Right forelimb (tissue), 1 donor: ENCODE measurements at regions not wholly inside any gene's neighbourhood (a gene's known extent, or its start where the extent isn't known, plus 50 kb on each side); places are given as distances from the start of the nearest gene placed in this dataset.

Experiments used
- DNase-seq: peaks from one replicate; pipeline ENCODE4 v3.0.0-alpha.2; 2018

DNA sequence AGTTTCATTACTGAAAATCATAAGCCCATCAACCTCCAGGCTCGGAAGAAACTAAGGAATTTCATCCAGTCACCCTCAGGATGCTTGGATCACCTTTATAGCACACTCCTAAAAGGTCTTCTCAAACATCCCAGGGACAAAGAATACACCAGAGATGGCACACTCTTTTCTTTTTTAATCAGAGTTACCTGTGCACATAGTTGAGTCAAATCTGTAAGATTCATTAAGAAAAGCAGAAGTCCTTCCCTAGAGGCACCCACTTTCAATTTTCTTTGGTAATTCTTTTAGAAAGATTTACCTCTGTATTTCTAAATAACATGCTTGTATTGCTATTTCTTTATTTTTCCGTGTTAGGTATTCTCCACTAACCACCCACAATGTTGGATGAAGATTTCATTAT, 50.6 kb upstream of the IL6 start:
- DNase-seq, result no peak

DNA sequence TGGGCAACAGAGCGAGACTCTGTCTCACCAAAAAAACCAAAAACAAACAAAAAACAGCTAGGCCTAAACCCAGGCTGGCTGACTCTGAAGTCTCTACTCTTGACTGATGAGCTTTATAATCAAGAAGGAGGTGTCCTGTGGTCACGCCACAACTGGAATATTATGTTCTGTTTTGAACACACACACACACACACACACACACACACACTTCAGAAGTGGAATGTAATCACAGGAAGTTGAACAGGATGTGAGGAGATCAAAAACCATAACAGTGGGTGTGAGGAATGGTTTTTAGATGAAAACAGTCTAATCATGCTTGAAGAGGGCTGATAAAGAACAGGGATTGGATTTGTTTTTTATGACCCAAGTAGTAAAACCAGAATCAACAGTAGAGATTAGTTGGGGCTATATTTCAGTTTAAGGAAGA, 51.1 kb upstream of the IL6 start:
- no peak for DNase-seq

DNA sequence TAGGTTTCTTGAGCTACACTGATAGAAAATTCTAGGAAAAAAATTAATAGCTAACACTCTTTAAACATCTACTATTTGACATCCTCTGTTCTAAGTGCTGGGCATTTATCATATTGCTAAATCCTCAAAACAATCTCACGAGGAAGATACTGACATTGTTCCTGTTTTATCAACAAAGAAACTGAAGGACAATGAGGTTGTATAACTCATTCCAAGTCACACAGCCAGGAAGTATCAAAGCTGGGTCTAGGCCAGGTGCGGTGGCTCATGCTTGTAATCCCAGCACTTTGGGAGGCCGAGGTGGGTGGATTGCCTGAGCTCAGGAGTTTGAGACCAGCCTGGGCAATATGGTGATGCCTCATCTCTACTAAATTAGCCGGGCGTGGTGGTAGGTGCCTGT, 51.6 kb upstream of the IL6 start:
- no peak for DNase-seq

DNA sequence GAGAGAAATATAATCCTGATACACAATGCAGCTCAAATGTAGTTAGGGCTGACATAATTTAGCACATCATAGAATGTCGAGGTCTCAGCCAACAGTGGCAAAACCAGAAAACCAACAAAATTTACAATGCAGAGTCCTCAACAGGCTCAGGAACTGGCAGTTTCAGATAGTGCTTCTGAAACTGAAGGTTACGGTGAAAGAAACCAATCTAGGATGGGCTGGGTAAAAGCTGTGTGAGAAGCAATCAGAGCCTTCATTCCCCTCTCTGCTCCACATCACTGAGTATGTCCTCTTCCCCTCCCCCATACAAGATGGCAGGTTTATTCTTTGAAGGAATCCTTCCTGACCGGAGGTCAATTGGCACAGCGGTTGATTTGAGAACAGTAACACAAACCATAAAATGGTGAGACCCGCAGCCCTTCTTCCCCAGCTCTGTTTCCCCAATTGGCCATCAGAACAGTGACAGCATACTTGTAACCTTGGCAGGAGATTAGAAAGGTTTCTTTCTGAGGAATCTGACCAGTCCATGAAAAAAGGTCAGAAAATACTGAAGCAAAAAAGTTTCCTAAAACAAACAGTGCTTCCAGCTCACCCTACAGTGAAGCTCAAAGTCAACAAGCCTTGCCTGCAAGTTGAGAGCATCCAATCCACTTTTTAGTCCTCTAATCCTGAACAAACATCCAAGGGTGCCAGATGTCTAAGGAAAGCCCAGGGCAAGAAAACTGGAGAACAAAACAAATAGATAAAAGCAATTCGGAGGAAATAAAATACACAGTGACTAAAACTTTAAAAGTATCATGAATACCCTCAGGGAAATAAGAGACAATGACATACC, 53.9 kb upstream of the IL6 start:
- no peak for DNase-seq

DNA sequence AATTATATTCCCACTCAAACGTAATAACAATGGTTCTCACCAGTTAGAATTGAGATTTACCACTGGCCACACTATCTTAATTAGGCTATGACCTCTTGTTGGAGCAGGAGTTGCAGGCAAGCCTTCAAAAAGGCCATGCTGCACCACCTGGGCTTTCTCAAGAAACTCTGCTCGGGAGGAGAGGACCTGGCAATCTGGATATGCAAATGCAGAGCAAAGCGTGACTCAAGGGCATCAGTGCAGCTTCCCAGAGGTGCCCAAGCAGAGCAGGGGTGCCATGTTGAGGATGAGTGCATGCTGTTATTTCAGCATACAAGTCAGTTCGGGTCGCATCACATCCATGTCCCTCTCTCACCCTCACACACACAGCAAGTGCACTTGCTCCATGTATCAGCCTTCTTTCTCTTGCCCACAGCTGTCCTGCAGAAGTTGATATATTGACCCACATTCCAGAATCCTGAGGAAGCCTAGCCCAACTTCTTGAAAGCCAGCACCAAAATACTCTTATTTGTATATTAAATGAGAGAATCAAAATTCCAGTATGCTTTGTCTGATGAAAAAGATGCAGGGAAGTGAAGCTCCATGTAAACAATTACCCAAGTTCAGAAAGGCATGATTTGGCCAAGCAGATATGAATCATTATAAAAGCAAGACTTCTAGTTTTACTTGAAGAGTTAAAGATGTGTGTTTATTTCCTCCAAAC, 55.7 kb upstream of the IL6 start:
- no peak for DNase-seq

DNA sequence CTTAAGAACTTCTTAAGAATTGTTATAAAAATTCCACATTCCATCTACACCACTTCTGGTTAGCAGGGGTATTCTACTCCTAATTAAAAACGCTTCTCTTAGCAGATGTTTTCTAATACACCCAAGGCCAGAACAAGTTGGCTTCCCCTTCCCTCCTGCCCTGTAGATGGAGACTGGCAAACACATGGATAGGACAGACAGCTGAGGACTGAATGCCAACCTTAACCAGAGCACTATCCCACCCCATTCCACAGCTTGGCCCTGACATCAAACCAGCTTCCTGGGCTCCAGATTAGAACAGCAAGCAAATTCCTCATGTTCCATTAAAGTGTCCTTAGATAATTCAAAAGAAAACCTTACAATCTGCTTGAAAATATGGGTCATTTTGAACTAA, 56.6 kb upstream of the IL6 start:
- no peak for DNase-seq

DNA sequence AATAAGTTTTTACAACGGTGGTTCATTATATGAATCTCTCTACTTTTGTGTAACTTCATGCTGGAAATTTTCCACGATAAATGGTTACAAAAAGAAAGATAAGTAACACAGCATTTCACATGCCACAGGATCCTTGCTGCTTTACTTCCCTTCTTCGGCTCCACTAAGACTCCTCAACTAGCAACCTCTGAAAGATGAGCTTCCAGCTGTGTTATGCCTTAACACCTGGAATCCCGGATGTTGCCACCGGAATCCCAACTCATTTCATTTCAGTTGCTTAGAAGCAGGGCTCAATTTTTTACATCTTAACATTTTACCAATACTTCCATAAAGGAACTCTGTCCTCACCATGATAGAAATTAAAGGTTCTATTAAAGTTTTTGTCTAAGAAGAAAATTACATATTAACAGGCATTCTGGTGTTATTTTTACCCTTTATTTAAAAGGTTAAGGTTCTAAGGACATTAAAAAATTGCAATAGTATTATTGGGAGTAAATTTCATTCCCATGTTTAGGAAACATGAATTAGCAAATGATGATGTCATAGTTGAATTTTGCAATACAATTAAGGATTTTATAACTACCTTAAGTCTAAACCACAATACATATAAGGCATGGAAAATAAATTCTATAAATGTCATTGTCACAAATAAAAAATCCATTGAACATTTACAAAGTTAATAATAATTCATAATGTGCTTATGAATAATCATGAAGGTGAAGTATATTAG, 57.1 kb upstream of the IL6 start:
- DNase-seq, result no peak

DNA sequence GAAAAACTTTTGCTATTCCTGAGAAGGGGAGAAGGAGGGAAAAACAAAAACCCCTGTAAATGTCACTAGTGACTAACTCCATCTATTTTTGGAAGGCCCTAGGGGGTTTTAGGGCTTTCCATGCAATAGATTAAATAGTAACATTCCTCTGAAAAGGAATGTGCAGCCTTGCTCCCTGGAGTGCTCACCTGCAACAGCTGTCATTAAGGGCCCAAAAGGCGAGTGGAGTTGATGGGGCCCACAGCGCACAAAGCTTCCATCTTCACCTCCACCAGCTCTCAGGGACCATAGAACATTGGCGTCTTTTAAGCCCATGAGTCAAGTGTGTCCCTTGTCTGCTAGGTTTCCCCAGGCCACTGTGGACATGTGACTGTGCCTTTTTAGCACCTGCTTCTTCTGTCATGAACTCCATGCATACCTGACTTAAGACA, 58.0 kb upstream of the IL6 start:
- no peak for DNase-seq

DNA sequence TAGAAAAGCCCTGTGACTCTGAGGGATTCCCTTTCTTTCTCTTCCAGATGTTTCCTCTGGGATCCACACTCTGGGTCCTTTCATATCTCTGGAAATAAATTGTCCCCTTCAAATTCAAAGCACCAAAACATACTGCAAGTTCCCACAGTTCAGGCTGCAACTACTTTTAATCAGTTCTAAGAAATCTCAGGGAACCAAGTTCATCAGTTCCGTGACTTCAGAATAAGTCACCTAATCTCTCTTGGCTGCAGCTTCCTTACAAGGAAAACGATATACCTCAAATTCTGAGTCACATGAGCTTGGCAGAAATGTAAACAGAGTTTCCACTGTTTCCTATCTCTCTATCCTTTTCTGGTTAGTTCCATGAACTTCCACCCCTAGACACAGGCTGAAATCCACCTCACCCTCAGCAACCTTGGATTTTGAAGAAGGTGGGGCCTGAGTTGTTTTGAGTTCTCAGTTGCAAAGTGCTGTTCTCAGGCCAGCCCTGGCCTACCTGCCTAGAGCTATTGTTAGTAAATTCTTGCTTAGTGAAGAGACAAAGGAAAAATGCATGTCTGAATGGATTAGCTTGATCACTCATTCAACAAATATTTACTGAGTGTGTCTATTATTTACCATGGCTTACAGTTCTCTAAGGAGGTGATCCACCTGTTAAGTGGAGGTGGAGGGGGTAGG, 59.3 kb upstream of the IL6 start:
- no peak for DNase-seq

DNA sequence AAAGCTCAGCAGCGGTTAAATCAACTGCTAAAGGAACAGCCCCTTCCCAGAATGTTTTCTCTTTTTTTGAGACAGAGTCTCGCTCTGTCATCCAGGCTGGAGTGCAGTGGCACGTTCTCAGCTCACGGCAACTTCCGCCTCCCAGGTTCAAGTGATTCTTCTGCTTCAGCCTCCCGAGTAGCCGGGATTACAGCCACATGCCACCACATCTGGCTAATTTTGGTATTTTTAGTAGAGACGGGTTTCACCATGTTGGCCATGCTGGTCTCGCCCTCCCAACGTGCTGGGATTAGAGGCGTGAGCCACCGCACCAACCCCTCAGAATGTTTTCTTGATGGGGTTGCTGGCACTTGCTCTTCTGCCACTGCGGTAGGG, 59.8 kb upstream of the IL6 start:
- no peak for DNase-seq

DNA sequence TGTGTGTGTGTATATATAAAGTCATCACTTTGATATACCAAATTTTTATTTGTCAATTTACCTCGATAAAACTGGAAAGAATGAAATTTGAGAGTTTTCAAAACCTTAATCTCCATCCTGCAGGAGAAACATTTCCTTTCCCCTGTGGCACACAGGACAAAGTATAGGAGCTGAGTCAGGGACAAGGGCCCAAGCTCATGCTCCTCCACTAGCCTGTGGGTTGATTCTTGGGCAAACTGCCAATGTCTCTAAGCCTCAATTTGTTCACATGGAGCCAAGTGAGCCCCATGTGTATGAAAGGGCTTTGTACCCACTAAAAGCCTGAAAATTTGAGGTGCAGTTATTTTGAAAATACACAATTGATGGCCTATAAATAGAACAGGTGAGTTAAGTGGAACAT, 60.3 kb upstream of the IL6 start:
- DNase-seq, result no peak

DNA sequence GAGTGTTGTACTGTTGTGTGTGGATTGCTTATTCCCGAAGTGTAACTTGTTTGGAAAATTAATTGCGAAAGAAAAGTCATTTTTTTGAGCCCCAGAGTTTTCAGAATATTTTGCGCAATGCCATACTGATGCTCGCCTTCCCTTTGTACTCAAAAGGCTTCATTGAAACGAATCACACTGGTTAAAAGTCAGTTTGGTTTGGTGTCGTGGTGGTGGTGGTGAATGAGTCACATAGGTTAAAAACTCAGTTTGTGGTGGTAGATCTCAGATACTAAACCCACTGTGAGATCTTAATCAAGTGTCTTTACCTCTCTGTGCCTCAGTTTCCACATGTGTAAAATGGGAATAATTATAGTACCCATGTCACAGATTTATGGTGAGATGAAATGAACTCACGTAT, 61.1 kb upstream of the IL6 start:
- DNase-seq, result no peak

DNA sequence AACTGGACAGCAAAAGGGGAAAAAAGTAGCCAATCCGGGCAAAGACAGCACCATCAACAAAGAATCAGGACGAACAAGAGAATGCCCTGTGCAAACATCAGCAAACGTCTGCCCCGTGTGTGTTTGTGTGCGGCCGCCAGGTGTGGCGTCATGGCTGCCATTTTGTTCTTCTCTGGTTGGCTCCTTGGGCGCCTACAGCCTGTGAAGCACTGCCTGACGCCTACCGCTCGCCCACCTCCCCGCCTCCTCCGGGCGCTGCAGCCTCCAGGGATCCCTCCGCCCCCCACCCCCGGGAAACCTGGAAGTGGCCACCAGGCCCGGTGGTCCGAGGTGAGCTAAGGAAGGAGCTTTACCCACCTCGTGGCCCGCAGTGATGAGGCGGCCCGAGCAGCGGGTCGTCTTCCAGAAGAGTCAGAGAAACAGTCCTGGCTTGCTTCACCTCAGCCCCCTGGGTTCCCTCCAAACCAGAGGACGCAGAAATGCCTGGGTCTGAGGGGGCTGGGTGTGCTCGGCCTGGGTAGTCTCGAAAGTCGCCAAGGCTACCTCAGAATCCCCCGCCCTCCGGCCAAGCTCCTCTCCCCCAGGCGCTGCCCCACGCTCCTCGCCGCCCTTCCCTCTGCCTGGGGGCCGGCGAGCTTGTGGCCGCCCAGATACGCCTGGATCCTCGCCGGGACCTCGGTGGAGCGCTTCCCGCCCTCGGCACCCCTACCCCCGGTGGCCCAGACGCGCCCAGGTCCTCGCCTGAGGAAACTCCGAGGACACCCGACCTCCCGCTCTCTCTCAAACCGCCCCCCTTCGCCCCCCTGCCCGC, 61.8 kb upstream of the IL6 start:
- no peak for DNase-seq

DNA sequence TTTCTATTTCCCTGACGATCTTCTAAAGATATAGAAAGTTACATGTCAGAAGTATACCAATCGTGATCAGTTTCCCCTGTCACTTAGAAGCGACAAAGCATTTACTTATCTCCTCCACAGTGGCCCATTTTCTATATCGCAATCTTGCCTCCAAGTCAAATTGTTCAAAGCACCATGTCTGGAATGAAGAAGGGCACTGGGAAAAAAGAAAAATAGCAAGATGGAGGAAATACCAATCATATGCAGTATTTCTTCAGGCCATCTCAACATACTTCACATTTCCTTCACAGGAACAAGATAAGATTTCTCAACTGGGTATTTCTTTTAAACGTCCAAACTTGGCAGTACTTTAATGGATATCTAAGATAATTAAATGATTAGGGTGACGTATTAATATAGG, 63.3 kb upstream of the IL6 start:
- DNase-seq, result no peak

DNA sequence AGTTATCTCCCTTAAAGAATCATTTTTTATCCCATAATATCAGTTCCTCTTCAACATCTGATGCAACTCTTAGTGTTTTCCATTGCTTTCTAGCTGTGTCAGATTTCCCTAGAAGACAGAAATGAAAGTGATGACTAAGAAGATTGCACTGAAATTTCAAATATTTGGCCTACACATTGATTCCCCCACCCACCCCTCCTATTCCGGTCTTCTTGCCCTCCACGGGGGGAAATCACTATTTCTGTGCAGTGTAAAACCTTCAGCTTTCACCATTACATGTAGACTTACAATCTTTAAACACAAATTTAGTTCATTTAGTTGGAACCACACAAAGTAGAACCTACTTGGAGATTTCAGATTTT, 63.7 kb upstream of the IL6 start:
- no peak for DNase-seq

DNA sequence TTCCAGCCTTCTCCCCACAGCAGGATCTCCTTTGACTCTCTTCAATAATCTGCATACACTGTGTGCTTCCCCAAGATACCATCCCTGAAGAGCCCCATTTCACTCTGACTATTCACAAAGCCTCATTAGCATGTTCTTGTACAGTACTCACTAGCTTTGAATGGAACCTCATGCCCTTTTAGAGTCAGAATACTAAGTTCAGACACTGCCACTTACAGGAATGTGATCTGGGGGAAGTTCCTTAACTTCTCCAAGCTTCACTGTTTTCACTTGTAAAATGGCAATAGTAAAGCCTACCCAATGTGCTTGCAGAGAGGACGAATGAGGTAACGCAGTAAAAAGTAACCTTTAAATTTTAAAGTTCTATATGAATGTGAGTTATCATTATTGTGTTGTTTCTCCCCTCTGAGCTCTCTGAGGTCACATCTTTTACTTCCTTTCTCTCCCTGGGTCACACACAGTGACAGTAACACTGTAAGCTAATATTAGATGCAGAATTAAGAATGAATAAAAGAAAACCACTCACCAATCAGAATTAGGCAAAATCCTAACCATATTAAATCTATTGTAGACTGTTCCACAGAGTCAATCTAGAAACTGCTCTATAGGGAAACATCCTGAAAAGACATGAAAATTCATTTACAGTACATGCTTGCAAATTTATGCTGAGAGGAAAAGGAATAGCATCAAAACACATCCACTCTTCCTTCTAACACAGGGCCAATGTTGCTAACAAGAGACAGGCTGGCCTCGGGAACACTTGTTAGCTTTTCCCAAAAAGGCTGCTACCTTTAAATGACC, 64.2 kb upstream of the IL6 start:
- DNase-seq, result no peak

DNA sequence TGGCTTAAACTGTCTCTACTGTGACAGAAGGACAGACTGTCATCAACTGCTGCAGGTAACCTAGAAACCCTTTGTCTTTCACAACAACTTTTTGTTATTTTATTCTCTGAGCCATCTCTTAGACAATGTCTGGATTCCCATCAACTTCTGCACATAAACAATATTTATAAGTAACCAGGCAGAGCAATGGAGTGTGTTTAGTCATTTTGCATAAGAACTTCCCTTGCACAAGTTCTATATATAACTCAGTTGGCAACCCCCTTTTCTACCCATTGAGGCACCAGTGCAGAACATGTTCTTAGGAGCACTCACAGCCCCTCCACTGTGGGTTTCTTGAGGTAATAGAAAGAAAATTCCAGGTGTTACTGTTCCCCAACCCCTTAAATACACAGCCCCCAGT, 65.0 kb upstream of the IL6 start:
- DNase-seq, result no peak

DNA sequence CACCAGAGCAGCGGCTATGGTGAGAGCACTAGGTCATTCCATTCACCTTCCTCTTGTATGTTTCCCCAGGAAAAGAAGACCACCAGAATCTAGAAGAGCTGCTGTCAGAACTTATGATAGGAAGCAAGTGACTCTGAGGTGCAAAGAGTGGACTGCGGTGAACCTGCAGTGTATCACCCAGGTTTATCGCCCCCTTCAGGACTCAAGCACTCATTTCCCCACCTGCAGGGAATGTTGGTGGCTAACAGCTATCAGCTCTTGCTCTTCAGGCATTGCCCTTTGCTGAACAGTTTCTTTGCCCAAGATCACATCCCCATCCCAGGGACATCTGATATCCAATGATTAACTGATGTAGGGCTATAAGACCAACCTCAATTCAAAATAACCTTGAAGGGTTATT, 66.3 kb upstream of the IL6 start:
- no peak for DNase-seq

DNA sequence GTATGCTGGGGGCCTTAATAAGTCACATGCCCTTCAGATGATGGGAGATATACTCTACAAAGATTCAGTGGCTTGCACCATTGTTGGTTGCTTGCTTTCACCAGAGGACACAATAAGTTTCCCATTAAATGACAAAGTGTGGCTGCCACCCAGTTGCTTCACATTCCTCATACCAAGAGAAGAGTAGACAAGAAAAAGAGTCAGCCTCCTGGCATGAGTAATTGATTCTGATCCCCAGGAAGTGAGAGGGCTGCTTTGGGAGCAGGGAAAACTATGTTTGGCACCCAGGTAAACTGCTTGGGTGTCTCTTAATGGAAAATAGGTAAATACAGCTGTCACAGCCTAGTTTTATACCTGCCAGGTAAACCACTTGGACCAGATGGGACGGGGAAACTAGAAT, 66.7 kb upstream of the IL6 start:
- DNase-seq, result no peak

DNA sequence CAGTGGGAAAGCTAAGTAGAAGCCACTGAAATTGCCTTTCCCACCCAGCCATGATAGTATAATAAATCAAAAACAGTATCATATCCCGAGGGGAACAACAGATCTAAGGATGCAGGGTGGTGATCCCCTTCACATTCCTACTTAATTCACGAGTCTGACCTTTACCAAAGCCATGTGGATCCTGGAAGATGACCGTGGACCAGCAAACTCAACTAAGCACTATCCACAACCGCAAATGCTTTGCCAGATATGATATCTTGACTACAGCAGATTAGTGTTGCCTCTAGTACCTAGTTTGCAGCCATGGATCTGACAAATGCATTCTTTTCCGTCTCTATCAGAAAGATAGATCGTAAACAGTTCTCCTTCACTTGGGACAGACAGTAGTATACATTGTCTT, 67.3 kb upstream of the IL6 start:
- DNase-seq, result no peak

DNA sequence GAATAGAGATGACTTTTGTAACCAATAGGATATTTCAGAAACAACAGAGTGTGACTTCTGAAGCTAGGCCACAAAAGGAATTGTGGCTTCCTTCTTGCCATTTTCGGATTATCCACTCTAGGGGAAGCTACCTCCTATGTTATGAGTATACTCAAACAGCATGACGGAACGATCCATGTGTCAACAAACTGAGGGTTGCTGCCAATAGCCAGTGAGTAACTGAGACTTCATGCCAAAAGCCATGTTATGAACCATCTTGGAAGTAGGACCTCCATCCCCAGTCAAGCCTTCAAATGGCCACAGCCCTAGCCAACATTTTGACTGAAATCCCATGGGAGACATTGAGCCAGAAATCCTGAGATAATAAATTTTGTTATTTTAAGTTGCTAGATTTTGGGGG, 69.0 kb upstream of the IL6 start:
- DNase-seq, result no peak

DNA sequence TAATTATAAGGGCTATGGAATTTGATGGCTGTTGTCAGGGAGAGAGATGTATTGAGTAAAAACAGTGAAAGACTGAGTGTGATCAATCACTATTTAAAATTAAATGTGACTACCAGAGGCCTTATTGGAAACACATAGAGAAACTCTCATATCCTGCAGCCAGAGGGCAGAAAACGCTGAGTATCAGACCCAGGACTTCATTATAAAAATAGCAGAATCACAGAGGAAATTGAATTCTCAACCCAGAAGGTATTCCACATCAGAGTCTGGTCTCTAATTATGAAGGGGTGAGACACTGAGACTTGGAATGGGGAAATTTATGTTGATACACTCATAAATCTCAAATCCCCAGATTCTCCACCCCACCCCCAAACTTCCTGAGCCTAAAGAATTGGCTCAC, 69.5 kb upstream of the IL6 start:
- no peak for DNase-seq
